GM12892 (cell line): ENCODE measurements at regions not wholly inside any gene's neighbourhood (a gene's known extent, or its start where the extent isn't known, plus 50 kb on each side); places are given as distances from the start of the nearest gene placed in this dataset.

Experiments used
- DNase-seq: peaks from one replicate; pipeline ENCODE4 v3.0.0; 2011; ENCODE audit not compliant: insufficient read length
- FAIRE-seq: peaks from 2 replicates; lab custom pipeline; 2011; peaks lifted over from hg19 to GRCh38; lab: Jason Lieb, UNC
- POLR2A ChIP-seq: IDR thresholded peaks from 2 replicates; pipeline ENCODE4 v1.6.1; 2011; ENCODE audit warnings: low read depth, low read length, control low read depth
- POLR2AphosphoS5 ChIP-seq: IDR thresholded peaks from 2 replicates; pipeline ENCODE4 v1.6.1; 2011; ENCODE audit warnings: low read depth, low read length, control low read depth
- TAF1 ChIP-seq: IDR thresholded peaks from 2 replicates; pipeline ENCODE4 v1.6.1; 2011; ENCODE audit warnings: low read depth, mild to moderate bottlenecking, control low read depth, low read length, borderline replicate concordance

GRCh38 chr9:71403106-71403505 lies 281.7 kb upstream of the TRPM3 start:
- no peak for FAIRE-seq
- no peak for TF ChIP-seq POLR2AphosphoS5
- TF ChIP-seq TAF1, result no peak
- no peak for TF ChIP-seq POLR2A
- no peak for DNase-seq

GRCh38 chr9:71393005-71393404 lies 271.6 kb upstream of the TRPM3 start:
- TF ChIP-seq POLR2AphosphoS5 (no peak), POLR2A (no peak), TAF1 (no peak)
- DNase-seq (no peak), FAIRE-seq (no peak)

- TF ChIP-seq TAF1 (no peak), POLR2A (no peak), POLR2AphosphoS5 (no peak)
- FAIRE-seq, result no peak
- DNase-seq, result no peak
These were observed 262.9 kb upstream of the TRPM3 start for GRCh38 chr9:71384343-71384742.

- FAIRE-seq (no peak), DNase-seq (no peak)
- TF ChIP-seq POLR2A (no peak), POLR2AphosphoS5 (no peak), TAF1 (no peak)
These were observed 262.0 kb upstream of the TRPM3 start for GRCh38 chr9:71383308-71383940.

- DNase-seq (no peak), FAIRE-seq (no peak)
- no peak for TF ChIP-seq POLR2AphosphoS5
- TF ChIP-seq POLR2A, result no peak
- no peak for TF ChIP-seq TAF1
These were observed 246.7 kb upstream of the TRPM3 start for GRCh38 chr9:71368157-71368556.

GRCh38 chr9:71364186-71364955 lies 242.9 kb upstream of the TRPM3 start:
- TF ChIP-seq POLR2AphosphoS5 (no peak), POLR2A (no peak), TAF1 (no peak)
- FAIRE-seq (no peak), DNase-seq (no peak)

GRCh38 chr9:71363286-71363961 lies 242.0 kb upstream of the TRPM3 start:
- no peak for DNase-seq
- TF ChIP-seq TAF1 (no peak), POLR2A (no peak), POLR2AphosphoS5 (no peak)
- FAIRE-seq, result no peak

GRCh38 chr9:71361357-71361756 lies 239.9 kb upstream of the TRPM3 start:
- no peak for FAIRE-seq
- TF ChIP-seq POLR2A, result no peak
- TF ChIP-seq POLR2AphosphoS5, result no peak
- TF ChIP-seq TAF1, result no peak
- DNase-seq, result no peak

- no peak for FAIRE-seq
- no peak for DNase-seq
- TF ChIP-seq POLR2AphosphoS5 (no peak), TAF1 (no peak), POLR2A (no peak)
These were observed 235.9 kb upstream of the TRPM3 start for GRCh38 chr9:71357346-71357745.

- FAIRE-seq, result no peak
- no peak for TF ChIP-seq TAF1
- no peak for TF ChIP-seq POLR2AphosphoS5
- TF ChIP-seq POLR2A, result no peak
- no peak for DNase-seq
These were observed 234.5 kb upstream of the TRPM3 start for GRCh38 chr9:71355884-71356283.

- FAIRE-seq (no peak), DNase-seq (no peak)
- no peak for TF ChIP-seq TAF1
- no peak for TF ChIP-seq POLR2A
- TF ChIP-seq POLR2AphosphoS5, result no peak
These were observed 232.3 kb upstream of the TRPM3 start for GRCh38 chr9:71353720-71354119.

GRCh38 chr9:71352837-71353236 lies 231.4 kb upstream of the TRPM3 start:
- no peak for FAIRE-seq
- no peak for TF ChIP-seq TAF1
- TF ChIP-seq POLR2A, result no peak
- no peak for TF ChIP-seq POLR2AphosphoS5

GRCh38 chr9:71349218-71349617 lies 227.8 kb upstream of the TRPM3 start:
- TF ChIP-seq TAF1 (no peak), POLR2A (no peak), POLR2AphosphoS5 (no peak)
- FAIRE-seq (no peak), DNase-seq (no peak)

More at GRCh38 chr9:71352837-71353236, 231.4 kb upstream of the TRPM3 start:
- DNase-seq, result no peak
